RCC 7860 (cell line): ENCODE measurements at regions not wholly inside any gene's neighbourhood (a gene's known extent, or its start where the extent isn't known, plus 50 kb on each side); places are given as distances from the start of the nearest gene placed in this dataset.
"Not testable (repeated sequence)": the region's sequence is repeated elsewhere in the genome, so short reads cannot be mapped to it uniquely, and the experiment has no call there.

ENCODE experiments used
- DNase-seq: peaks from one replicate; pipeline ENCODE4 v3.0.0-alpha.2; 2015; ENCODE audit warnings: low spot score
- FAIRE-seq: peaks from 2 replicates; lab custom pipeline; 2012; peaks lifted over from hg19 to GRCh38; lab: Jason Lieb, UNC

GRCh38 chr18:75779450-75779849 is 351.9 kb upstream of the SMIM21 start:
- no peak for FAIRE-seq
- DNase-seq: no peak

- DNase-seq: no peak
- FAIRE-seq: no peak
These were observed 350.1 kb upstream of the SMIM21 start for GRCh38 chr18:75777630-75778029.

GRCh38 chr18:75775121-75775520 is 347.6 kb upstream of the SMIM21 start:
- no peak for FAIRE-seq
- no peak for DNase-seq

- no peak for FAIRE-seq
- DNase-seq: no peak
These were observed 346.1 kb upstream of the SMIM21 start for GRCh38 chr18:75773618-75774017.

- no peak for FAIRE-seq
These were observed 335.3 kb upstream of the SMIM21 start for GRCh38 chr18:75762758-75763157.

GRCh38 chr18:75760208-75760607 is 332.7 kb upstream of the SMIM21 start:
- no peak for FAIRE-seq
- no peak for DNase-seq

More at GRCh38 chr18:75762758-75763157, 335.3 kb upstream of the SMIM21 start:
- no peak for DNase-seq

GRCh38 chr18:75757951-75758350 is 330.4 kb upstream of the SMIM21 start:
- FAIRE-seq (no peak), DNase-seq (no peak)

- DNase-seq: no peak
- no peak for FAIRE-seq
These were observed 326.9 kb upstream of the SMIM21 start for GRCh38 chr18:75754433-75754832.

- DNase-seq (no peak), FAIRE-seq (no peak)
These were observed 326.2 kb upstream of the SMIM21 start for GRCh38 chr18:75753753-75754152.

- no peak for DNase-seq
- FAIRE-seq: no peak
These were observed 325.3 kb upstream of the SMIM21 start for GRCh38 chr18:75752740-75753263.

GRCh38 chr18:75745147-75745546 is 317.6 kb upstream of the SMIM21 start:
- no peak for FAIRE-seq
- no peak for DNase-seq

GRCh38 chr18:75742516-75742915 is 315.0 kb upstream of the SMIM21 start:
- DNase-seq: no peak
- no peak for FAIRE-seq

GRCh38 chr18:75739682-75740081 is 312.2 kb upstream of the SMIM21 start:
- DNase-seq: no peak

GRCh38 chr18:75735291-75735690 is 307.8 kb upstream of the SMIM21 start:
- FAIRE-seq: no peak
- no peak for DNase-seq

More at GRCh38 chr18:75739682-75740081, 312.2 kb upstream of the SMIM21 start:
- FAIRE-seq: no peak

- no peak for FAIRE-seq
- no peak for DNase-seq
These were observed 302.7 kb upstream of the SMIM21 start for GRCh38 chr18:75730249-75730648.

- DNase-seq (no peak), FAIRE-seq (no peak)
These were observed 301.1 kb upstream of the SMIM21 start for GRCh38 chr18:75728621-75729020.

- no peak for DNase-seq
- FAIRE-seq: no peak
These were observed 300.0 kb upstream of the SMIM21 start for GRCh38 chr18:75727456-75727855.

GRCh38 chr18:75723521-75724340 is 296.2 kb upstream of the SMIM21 start:
- no peak for DNase-seq
- FAIRE-seq: no peak

GRCh38 chr18:75714766-75715165 is 287.3 kb upstream of the SMIM21 start:
- FAIRE-seq: no peak
- no peak for DNase-seq

- not testable (repeated sequence) for FAIRE-seq, DNase-seq
These were observed 284.8 kb upstream of the SMIM21 start for GRCh38 chr18:75712124-75712867.

GRCh38 chr18:75700561-75700960 is 273.1 kb upstream of the SMIM21 start:
- DNase-seq (no peak), FAIRE-seq (no peak)

GRCh38 chr18:75698861-75699260 is 271.4 kb upstream of the SMIM21 start:
- FAIRE-seq (no peak), DNase-seq (no peak)
